ENCODE measurements at regions not wholly inside any gene's neighbourhood (a gene's known extent, or its start where the extent isn't known, plus 50 kb on each side); places are given as distances from the start of the nearest gene placed in this dataset.

DNA sequence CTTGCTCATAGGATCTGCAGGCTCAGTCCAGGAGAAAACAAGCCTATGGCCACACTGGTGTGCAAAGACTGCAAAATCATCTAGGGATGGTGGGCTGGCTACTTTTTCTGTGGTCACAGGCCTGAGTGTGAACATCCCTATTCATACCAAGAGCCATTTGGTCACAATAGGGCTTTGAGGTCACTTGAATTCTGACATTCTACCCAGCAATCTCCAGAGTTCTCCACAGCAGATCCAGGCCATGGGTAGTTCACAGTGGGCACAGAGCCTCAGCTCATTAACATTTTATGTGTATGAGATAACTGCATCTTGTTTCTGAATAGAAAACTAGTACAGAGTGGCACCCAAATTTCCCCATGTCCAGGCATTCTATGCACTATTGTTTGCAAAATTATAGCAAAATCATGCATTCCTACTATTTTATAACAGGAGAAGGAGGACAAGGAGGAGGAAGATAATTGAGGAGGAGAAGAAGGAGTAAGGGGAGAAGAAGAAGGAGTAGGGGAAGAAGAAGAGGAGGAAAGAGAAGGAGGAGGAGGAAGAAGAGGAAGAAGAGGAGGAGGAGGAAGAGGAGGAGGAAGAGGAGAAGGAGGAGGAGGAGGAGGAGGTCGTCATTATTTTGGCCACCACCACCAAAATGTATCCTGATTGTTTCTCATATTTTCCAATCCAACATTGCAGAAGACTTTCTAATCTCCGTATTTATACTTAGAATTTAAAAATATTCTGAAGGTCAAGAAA is 129.0 kb downstream of the SEMA6D start:
- no peak for DNase-seq (ENCODE audit: low read depth)
- no peak overlapping the region for H3K4me3 ChIP-seq (ENCODE audit: low read depth, low read length)
- TF ChIP-seq, protein P1, sequence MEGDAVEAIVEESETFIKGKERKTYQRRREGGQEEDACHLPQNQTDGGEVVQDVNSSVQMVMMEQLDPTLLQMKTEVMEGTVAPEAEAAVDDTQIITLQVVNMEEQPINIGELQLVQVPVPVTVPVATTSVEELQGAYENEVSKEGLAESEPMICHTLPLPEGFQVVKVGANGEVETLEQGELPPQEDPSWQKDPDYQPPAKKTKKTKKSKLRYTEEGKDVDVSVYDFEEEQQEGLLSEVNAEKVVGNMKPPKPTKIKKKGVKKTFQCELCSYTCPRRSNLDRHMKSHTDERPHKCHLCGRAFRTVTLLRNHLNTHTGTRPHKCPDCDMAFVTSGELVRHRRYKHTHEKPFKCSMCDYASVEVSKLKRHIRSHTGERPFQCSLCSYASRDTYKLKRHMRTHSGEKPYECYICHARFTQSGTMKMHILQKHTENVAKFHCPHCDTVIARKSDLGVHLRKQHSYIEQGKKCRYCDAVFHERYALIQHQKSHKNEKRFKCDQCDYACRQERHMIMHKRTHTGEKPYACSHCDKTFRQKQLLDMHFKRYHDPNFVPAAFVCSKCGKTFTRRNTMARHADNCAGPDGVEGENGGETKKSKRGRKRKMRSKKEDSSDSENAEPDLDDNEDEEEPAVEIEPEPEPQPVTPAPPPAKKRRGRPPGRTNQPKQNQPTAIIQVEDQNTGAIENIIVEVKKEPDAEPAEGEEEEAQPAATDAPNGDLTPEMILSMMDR (IDR thresholded peaks at IDR 0.05; ENCODE audit: insufficient read depth, low read depth, low read length) = no peak

DNA sequence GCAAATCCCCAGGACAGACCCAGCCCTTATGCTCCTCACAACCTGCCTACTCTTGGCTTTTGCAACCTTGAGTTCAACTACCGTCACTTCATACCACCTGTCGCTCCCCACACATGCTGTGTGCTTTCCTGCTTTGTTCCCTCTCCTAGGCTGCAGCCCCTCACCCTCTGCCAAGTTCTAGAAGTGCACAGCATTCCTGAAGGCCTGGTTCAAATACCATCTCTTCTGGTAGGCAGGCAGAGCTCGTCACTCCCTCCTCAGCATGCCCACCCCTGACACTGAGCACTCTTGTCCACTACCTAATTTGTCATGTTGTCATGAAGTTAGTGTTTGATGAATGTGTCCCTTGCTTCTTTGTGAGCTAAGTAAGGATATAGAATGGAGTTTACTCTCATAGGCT is 129.6 kb downstream of the SEMA6D start:
- no peak overlapping the region for H3K4me3 ChIP-seq (ENCODE audit: low read depth, low read length)
- DNase-seq (ENCODE audit: low read depth) = no peak
- TF ChIP-seq, protein P1 (IDR thresholded peaks at IDR 0.05; ENCODE audit: insufficient read depth, low read depth, low read length) = no peak

DNA sequence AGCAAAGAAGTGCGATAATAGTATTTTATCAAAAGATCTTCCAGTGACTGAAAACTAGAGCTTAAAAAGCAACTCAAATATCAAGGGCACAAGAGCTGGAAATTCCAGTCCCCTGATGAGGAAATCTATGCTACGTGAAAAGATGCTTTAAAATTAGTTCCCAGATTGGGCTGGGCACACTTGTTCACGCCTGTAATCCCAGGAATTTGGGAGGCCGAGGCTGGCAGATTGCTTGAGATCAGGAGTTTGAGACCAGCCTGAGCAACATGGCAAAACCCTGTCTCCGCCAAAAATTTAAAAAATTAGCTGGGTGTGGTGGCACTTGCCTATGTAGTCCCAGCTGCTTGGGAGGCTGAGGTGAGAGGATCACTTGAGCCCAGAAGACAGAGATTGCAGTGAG is 138.8 kb downstream of the SEMA6D start:
- no peak overlapping the region for H3K4me3 ChIP-seq (ENCODE audit: low read depth, low read length)
- TF ChIP-seq, protein P1 (IDR thresholded peaks at IDR 0.05; ENCODE audit: insufficient read depth, low read depth, low read length) = no peak
- no peak for DNase-seq (ENCODE audit: low read depth)

DNA sequence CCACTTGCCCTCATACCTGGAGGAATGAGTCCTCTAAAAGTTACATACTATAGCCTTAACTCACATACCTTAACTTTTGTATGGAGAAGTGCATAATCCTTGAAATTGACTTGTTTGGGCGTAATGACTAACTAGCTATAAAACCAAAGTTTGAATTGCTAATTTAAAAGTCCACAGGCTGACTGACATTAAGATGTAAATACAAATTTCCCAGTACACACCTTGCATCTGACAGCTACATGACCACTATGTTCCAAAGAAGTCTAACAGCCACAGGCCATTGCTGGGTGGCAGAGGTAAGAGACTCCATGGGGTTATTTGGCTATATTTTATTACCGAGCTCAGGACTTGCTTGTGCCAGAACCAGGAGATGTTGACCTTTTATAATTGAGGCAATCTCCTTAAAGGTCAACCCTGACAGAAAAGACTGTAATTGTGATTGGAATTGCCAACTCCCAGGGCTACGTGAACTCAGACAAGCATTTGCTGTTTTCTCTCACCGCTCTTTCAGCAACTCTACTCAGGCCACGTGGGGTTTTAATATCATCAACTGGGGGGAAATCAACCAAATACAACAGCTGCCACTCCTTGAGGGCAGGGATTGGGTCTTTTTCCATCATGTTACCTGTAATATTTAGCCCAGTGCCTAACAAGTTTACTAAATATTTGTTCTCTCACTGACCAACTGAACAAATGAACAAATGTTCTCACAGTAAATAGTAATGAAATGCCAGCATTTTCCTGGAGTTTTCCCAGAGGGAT is 139.9 kb downstream of the SEMA6D start:
- TF ChIP-seq, protein P1 (IDR thresholded peaks at IDR 0.05; ENCODE audit: insufficient read depth, low read depth, low read length) = no peak
- H3K4me3 ChIP-seq (ENCODE audit: low read depth, low read length) = no peak overlapping the region
- no peak for DNase-seq (ENCODE audit: low read depth)

DNA sequence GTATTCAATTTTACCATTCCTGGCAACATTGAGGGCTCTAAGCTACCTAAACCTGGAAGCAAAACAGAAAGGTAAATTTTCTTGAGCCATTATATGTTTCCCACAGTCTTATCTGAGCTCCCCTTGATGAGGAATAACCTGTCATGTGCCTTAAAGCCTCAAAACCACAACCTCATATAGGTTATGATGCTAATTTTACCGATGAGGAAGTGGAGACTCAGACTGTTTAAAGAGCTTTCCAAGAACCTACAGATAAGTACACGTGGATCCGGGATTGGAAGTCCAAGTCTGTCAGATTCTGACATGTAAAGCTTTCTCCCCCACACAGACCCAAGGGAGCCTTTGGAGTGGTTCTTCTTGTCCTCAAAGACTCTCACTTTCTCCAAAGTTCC is 140.5 kb downstream of the SEMA6D start:
- TF ChIP-seq, protein P1 (IDR thresholded peaks at IDR 0.05; ENCODE audit: insufficient read depth, low read depth, low read length) = no peak
- H3K4me3 ChIP-seq (ENCODE audit: low read depth, low read length) = no peak overlapping the region
- DNase-seq (ENCODE audit: low read depth) = no peak

DNA sequence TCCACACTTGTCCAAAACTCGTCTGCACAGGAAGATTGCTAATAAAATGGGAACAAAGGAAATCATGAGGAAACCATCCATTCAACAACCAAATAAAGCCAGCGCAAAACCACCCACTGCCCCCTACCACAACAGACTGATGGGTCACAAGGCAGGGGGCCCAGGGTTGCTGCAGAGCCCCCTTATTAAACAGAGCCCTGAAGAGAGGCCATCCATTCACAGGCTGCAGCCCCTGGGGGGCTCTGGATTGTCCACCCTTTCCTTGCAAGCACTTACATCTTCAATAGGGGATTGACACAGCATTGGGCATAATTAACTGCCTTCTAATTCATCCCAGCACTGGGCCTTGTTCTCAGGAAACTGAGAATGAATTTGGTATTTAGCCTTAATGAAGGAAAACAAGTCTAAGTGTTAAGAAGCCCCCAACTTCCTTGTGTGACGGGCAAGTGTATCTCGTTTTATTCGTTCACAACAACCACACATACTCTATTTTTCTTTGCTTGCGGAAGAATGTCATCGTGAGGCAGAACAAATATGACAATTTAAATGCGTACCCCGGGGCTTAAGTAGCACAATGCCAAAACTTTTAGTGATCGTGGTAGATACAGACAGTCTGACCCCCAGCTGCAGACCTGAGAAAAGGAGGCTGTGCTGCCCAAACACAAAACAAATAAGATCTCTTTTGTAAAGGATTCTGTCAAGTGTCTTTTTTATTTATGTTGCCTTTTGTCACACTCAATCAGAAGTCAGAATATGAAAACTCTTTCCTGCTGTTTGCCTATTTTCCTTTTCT is 144.0 kb downstream of the SEMA6D start:
- no peak for DNase-seq (ENCODE audit: low read depth)
- no peak overlapping the region for H3K4me3 ChIP-seq (ENCODE audit: low read depth, low read length)
- TF ChIP-seq, protein P1 (IDR thresholded peaks at IDR 0.05; ENCODE audit: insufficient read depth, low read depth, low read length) = no peak

Data from fibroblast of villous mesenchyme (primary cell).